ENCODE measurements at regions not wholly inside any gene's neighbourhood (a gene's known extent, or its start where the extent isn't known, plus 50 kb on each side); places are given as distances from the start of the nearest gene placed in this dataset.

GRCh38 chr10:128632694-128633093 lies 506.5 kb upstream of the MKI67 start (continued):
- TF ChIP-seq NONO (IDR thresholded peaks at IDR 0.05) (no peak), NONO (CRISPR knock-in tag; conservative IDR thresholded peaks at IDR 0.05) (no peak)

- no peak for ATAC-seq
- 6% methylated on average over 6 of the region's 6 CpGs for WGBS (ENCODE audit: low lambda C conversion rate)
- no peaks in the 10 kb centered on the region for H3K4me1 ChIP-seq (ENCODE audit: insufficient read depth, low read length)
- no peak overlapping the region for H3K27ac ChIP-seq (ENCODE audit: extremely low read length, insufficient read depth, low read length)
- CTCF ChIA-PET (ENCODE audit: low intra/inter-chr PET ratio, low total read pairs) = no interaction called here
- peak; percentile 21; the same call in 1 of the 2 replicates for TF ChIP-seq CTCF (CRISPR knock-in tag; IDR thresholded peaks at IDR 0.05)
- TF ChIP-seq STAG1 (CRISPR knock-in tag; IDR thresholded peaks at IDR 0.05) = peak; percentile 24; the same call in 1 of the 2 replicates
- TF ChIP-seq SNAPC2 (CRISPR knock-in tag; IDR thresholded peaks at IDR 0.05) = no peak
- TF ChIP-seq SMC3 (IDR thresholded peaks at IDR 0.05; ENCODE audit: low read length) = peak; percentile 24; the same call in 1 of the 2 replicates
- no peak for TF ChIP-seq NCOA5 (CRISPR knock-in tag; IDR thresholded peaks at IDR 0.05)
- no peak for DNase-seq (ENCODE audit: low spot score)
- H3K36me3 ChIP-seq (replicated peaks in 1 of 2; ENCODE audit: control insufficient read depth in 1 of 2, insufficient read depth in 2 of 2, low read length in 2 of 2) = no peaks in the 10 kb centered on the region
- no peak for FAIRE-seq
- no peak overlapping the region for H3K4me2 ChIP-seq (ENCODE audit: low read depth, low read length)
- no peak overlapping the region for H3K9ac ChIP-seq (ENCODE audit: insufficient read depth, low read depth, low read length)
- intact Hi-C loops (cut with micrococcal nuclease; ENCODE audit: unreplicated experiment) = loop anchor here (5.0 kb wide), 1 partner anchor 223 kb away; no protein-coding TSS in a partner anchor
- in situ Hi-C loops (cut with HindIII; ENCODE audit: extremely low pct_ligation_motif_present, low pct_unique_long_range_greater_than_20kb) = no loop called here
- no peaks in the 10 kb centered on the region for H3K9me3 ChIP-seq (ENCODE audit: low read length)
- no peaks in the 10 kb centered on the region; a peak in 2 of 5 replicates for H3K27me3 ChIP-seq (ENCODE audit: control insufficient read depth in 1 of 2, insufficient read depth in 2 of 2, low read length in 2 of 2)
- H3K4me3 ChIP-seq (replicated peaks in 1 of 3; ENCODE audit: insufficient read depth in 1 of 3, low read depth in 2 of 3, low read length in 3 of 3) = no peak overlapping the region
- H2AFZ ChIP-seq (ENCODE audit: low read length) = no peak overlapping the region
- POLR2A ChIA-PET = no interaction called here
- no TSS peak for BruUV-seq (replicated peaks)
- H4K20me1 ChIP-seq (ENCODE audit: insufficient read depth, low read length) = no peaks in the 10 kb centered on the region
- no peaks in the 10 kb centered on the region for H3K79me2 ChIP-seq (ENCODE audit: insufficient read depth, low read length)
These were observed 507.8 kb upstream of the MKI67 start for GRCh38 chr10:128633864-128634540.

Measured in HepG2 (cell line).